ENCODE measurements at regions not wholly inside any gene's neighbourhood (a gene's known extent, or its start where the extent isn't known, plus 50 kb on each side); places are given as distances from the start of the nearest gene placed in this dataset.

- TF ChIP-seq CTCF (IDR thresholded peaks at IDR 0.05) (no peak), POLR2A (IDR thresholded peaks at IDR 0.05) (no peak)
These were observed 462.5 kb downstream of the NAV3 start for GRCh38 chr12:78293059-78293686.

Data from transverse colon (tissue), 3 donors.